Liver (tissue), 8 donors: ENCODE measurements at regions not wholly inside any gene's neighbourhood (a gene's known extent, or its start where the extent isn't known, plus 50 kb on each side); places are given as distances from the start of the nearest gene placed in this dataset.

ENCODE experiments used
- DNase-seq: peaks from one replicate; pipeline ENCODE4 v3.0.0-alpha.2; 2017; ENCODE audit warnings: low spot score
- H3K27ac ChIP-seq, 2 donors: one replicate each; pipeline ENCODE4 v1.7.0; 2013; ENCODE audit warnings: inconsistent platforms in 2 of 2, low read length in 2 of 2, control low read depth in 1 of 2, low read depth in 1 of 2, mild to moderate bottlenecking in 1 of 2
- H3K27me3 ChIP-seq, 4 donors: one replicate each; pipeline versions ENCODE4 v1.6.1 to v1.7.0; 2013; ENCODE audit warnings: low read length in 3 of 4, inconsistent platforms in 1 of 4, mild to moderate bottlenecking in 1 of 4, moderate library complexity in 1 of 4; ENCODE audit not compliant: control insufficient read depth in 4 of 4, insufficient read depth in 4 of 4
- H3K36me3 ChIP-seq, 4 donors: one replicate each; pipeline versions ENCODE4 v1.6.1 to v1.7.0; 2013; ENCODE audit warnings: low read length in 3 of 4, mild to moderate bottlenecking in 3 of 4, low read depth in 1 of 4, moderate library complexity in 1 of 4; ENCODE audit not compliant: control insufficient read depth in 4 of 4, insufficient read depth in 3 of 4
- H3K4me1 ChIP-seq, 4 donors: one replicate each; pipeline versions ENCODE4 v1.6.1 to v1.7.0; 2013; ENCODE audit warnings: low read length in 3 of 4, mild to moderate bottlenecking in 3 of 4, moderate library complexity in 1 of 4; ENCODE audit not compliant: control insufficient read depth in 4 of 4, insufficient read depth in 4 of 4
- H3K4me3 ChIP-seq, 3 donors: one replicate each; pipeline versions ENCODE4 v1.6.1 to v1.7.0; 2013; ENCODE audit warnings: low read length in 3 of 3, control low read depth in 1 of 3, low read depth in 1 of 3, mild to moderate bottlenecking in 1 of 3
- H3K9ac ChIP-seq, 2 donors: one replicate each; pipeline ENCODE4 v1.7.0; 2013; ENCODE audit warnings: low read length in 2 of 2, mild to moderate bottlenecking in 2 of 2, moderate library complexity in 2 of 2, control low read depth in 1 of 2, low read depth in 1 of 2
- H3K9me3 ChIP-seq, 4 donors: one replicate each; pipeline versions ENCODE4 v1.6.1 to v1.7.0; 2013; ENCODE audit warnings: low read length in 3 of 4; ENCODE audit not compliant: control insufficient read depth in 4 of 4
- EGR1 ChIP-seq, 2 donors: IDR thresholded peaks; 2 replicates each; pipeline ENCODE4 v1.6.1; 2016 to 2018; ENCODE audit warnings: antibody characterized with exemption in 2 of 2, low read depth in 2 of 2
- FOXA1 ChIP-seq: IDR thresholded peaks from 2 replicates; pipeline ENCODE4 v1.6.1; 2016; ENCODE audit warnings: antibody characterized with exemption
- FOXA2 ChIP-seq: IDR thresholded peaks from 2 replicates; pipeline ENCODE4 v1.6.1; 2016; ENCODE audit warnings: antibody characterized with exemption
- GABPA ChIP-seq, 2 donors: IDR thresholded peaks in 1 of 2; conservative IDR thresholded peaks in 1 of 2; 2 replicates each; pipeline ENCODE4 v1.6.1; 2016; ENCODE audit warnings: antibody characterized with exemption in 2 of 2, mild to moderate bottlenecking in 1 of 2, moderate library complexity in 1 of 2
- HNF4A ChIP-seq, 2 donors: conservative IDR thresholded peaks; 2 replicates each; pipeline ENCODE4 v1.6.1; 2016; ENCODE audit warnings: antibody characterized with exemption in 2 of 2, mild to moderate bottlenecking in 2 of 2
- HNF4G ChIP-seq: IDR thresholded peaks from 2 replicates; pipeline ENCODE4 v1.6.1; 2016; ENCODE audit warnings: antibody characterized with exemption
- JUND ChIP-seq, 2 donors: IDR thresholded peaks; 2 replicates each; pipeline ENCODE4 v1.6.1; 2016; ENCODE audit warnings: antibody characterized with exemption in 2 of 2
- NR2F2 ChIP-seq: IDR thresholded peaks from 2 replicates; pipeline ENCODE4 v1.6.1; 2016; ENCODE audit warnings: antibody characterized with exemption
- RAD21 ChIP-seq, 2 donors: IDR thresholded peaks; 2 replicates each; pipeline ENCODE4 v1.6.1; 2016; ENCODE audit warnings: antibody characterized with exemption in 2 of 2, mild to moderate bottlenecking in 2 of 2
- RXRA ChIP-seq, 2 donors: IDR thresholded peaks; 2 replicates each; pipeline ENCODE4 v1.6.1; 2017 to 2018; ENCODE audit warnings: antibody characterized with exemption in 2 of 2, mild to moderate bottlenecking in 1 of 2
- SP1 ChIP-seq: IDR thresholded peaks from 2 replicates; pipeline ENCODE4 v1.6.1; 2018; ENCODE audit warnings: antibody characterized with exemption, mild to moderate bottlenecking
- TAF1 ChIP-seq: conservative IDR thresholded peaks from 2 replicates; pipeline ENCODE4 v1.6.1; 2016; ENCODE audit warnings: antibody characterized with exemption, mild to moderate bottlenecking
- YY1 ChIP-seq: IDR thresholded peaks from 2 replicates; pipeline ENCODE4 v1.6.1; 2016; ENCODE audit warnings: antibody characterized with exemption, mild to moderate bottlenecking
- WGBS: extraction: QIAGEN DNeasy Blood & Tissue Kit; methylation state at CpG from one replicate; pipeline ENCODE4 v1.1.7; 2013; 5-methylcytosine and 5-hydroxymethylcytosine counted together
- TF ChIP-seq, protein P1 (sequence below): IDR thresholded peaks from 2 replicates; pipeline ENCODE4 v1.6.1; 2016; ENCODE audit warnings: antibody characterized with exemption
- TF ChIP-seq, protein P2 (sequence below): IDR thresholded peaks from 2 replicates; pipeline ENCODE4 v1.6.1; 2016; ENCODE audit warnings: antibody characterized with exemption
- TF ChIP-seq, protein P3 (sequence below): IDR thresholded peaks from 2 replicates; pipeline ENCODE4 v1.6.1; 2016; ENCODE audit warnings: antibody characterized with exemption
- TF ChIP-seq, protein P4 (sequence below): IDR thresholded peaks from 2 replicates; pipeline ENCODE4 v1.6.1; 2016; ENCODE audit warnings: antibody characterized with exemption, mild to moderate bottlenecking
- TF ChIP-seq, protein P5 (sequence below): fragments of 150-350 bp; IDR thresholded peaks from 2 replicates; pipeline ENCODE4 v1.5.1; 2017; ENCODE audit warnings: improper control_type of control experiment, low read depth, low read length; ENCODE audit not compliant: missing input control
- donor health status: healthy.
- donor health status: healthy.
- donor health status: healthy.
- donor health status: healthy.
- donor health status: healthy.

DNA sequence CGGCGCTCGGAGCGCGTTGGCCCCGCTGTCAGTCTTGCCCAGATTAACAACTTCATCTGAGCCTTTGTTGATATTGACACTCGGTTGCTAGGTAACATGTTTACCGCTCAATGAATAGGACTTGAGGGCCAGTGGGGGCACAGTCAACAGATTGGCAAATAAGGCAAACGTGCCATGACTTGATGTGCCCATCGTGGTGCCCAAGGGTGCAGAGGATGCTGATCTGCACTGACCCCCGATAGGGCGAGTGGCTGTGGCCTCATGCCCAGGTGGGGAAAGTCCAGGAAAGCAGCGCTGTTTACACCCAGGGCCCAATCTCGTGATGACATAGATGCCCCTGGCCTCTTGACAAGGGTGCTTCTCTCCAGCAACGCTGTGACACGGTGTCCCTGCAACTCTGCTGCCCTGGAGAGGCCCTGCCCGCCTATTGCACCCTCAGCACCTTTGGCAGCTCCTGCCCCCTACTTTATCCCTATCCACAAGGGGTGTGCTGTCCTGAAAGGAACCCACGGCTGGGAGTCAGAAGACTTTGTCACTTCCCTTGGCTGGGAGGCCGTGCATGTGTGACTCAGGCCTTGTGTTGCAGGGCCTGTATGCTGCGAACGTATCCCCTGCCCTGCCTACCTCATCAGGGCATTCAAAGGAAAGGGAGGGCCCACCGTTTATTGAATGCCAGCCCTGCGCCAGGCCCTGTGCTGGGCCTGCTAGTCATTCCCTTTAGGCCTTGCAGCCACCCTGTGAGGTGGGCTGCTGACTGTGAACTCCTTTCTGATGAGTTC, 158.0 kb downstream of the INHBB start:
- H3K9me3 ChIP-seq = no peaks in the 10 kb centered on the region
- H3K27ac ChIP-seq = peak overlapping the region; percentile 86 to 90
- H3K9ac ChIP-seq = peak overlapping the region in 1 of 2 donors; percentile 5
- H3K4me1 ChIP-seq = peaks cover 5 to 34% (median 12%) of the 10 kb centered on the region in 4 donors
- no peak for DNase-seq
- H3K27me3 ChIP-seq = no peaks in the 10 kb centered on the region
- H3K4me3 ChIP-seq = no peak overlapping the region
- TF ChIP-seq, protein P1, sequence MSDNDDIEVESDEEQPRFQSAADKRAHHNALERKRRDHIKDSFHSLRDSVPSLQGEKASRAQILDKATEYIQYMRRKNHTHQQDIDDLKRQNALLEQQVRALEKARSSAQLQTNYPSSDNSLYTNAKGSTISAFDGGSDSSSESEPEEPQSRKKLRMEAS = peak; percentile 98
- TF ChIP-seq, protein P2, sequence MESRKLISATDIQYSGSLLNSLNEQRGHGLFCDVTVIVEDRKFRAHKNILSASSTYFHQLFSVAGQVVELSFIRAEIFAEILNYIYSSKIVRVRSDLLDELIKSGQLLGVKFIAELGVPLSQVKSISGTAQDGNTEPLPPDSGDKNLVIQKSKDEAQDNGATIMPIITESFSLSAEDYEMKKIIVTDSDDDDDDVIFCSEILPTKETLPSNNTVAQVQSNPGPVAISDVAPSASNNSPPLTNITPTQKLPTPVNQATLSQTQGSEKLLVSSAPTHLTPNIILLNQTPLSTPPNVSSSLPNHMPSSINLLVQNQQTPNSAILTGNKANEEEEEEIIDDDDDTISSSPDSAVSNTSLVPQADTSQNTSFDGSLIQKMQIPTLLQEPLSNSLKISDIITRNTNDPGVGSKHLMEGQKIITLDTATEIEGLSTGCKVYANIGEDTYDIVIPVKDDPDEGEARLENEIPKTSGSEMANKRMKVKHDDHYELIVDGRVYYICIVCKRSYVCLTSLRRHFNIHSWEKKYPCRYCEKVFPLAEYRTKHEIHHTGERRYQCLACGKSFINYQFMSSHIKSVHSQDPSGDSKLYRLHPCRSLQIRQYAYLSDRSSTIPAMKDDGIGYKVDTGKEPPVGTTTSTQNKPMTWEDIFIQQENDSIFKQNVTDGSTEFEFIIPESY = peak; percentile 92
- TF ChIP-seq RAD21 (IDR thresholded peaks at IDR 0.05) (peak; percentile 83 to 91), SP1 (peak; percentile 99), TAF1 (no peak), YY1 (peak; percentile 83), HNF4G (peak; percentile 92), FOXA2 (peak; percentile 90), GABPA (IDR thresholded peaks at IDR 0.05 in 1 of 2, conservative IDR thresholded peaks at IDR 0.05 in 1 of 2) (peak in 1 of 2 donors; percentile 67), NR2F2 (peak; percentile 89), FOXA1 (peak; percentile 98), RXRA (IDR thresholded peaks at IDR 0.05) (peak; percentile 100), JUND (IDR thresholded peaks at IDR 0.05) (peak; percentile 58 to 96), EGR1 (IDR thresholded peaks at IDR 0.05; ENCODE audit: low read depth in 2 of 2) (peak in 1 of 2 donors; percentile 76), HNF4A (conservative IDR thresholded peaks at IDR 0.05) (peak; percentile 98)
- TF ChIP-seq, protein P3, sequence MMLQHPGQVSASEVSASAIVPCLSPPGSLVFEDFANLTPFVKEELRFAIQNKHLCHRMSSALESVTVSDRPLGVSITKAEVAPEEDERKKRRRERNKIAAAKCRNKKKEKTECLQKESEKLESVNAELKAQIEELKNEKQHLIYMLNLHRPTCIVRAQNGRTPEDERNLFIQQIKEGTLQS = peak; percentile 95
- TF ChIP-seq, protein P4, sequence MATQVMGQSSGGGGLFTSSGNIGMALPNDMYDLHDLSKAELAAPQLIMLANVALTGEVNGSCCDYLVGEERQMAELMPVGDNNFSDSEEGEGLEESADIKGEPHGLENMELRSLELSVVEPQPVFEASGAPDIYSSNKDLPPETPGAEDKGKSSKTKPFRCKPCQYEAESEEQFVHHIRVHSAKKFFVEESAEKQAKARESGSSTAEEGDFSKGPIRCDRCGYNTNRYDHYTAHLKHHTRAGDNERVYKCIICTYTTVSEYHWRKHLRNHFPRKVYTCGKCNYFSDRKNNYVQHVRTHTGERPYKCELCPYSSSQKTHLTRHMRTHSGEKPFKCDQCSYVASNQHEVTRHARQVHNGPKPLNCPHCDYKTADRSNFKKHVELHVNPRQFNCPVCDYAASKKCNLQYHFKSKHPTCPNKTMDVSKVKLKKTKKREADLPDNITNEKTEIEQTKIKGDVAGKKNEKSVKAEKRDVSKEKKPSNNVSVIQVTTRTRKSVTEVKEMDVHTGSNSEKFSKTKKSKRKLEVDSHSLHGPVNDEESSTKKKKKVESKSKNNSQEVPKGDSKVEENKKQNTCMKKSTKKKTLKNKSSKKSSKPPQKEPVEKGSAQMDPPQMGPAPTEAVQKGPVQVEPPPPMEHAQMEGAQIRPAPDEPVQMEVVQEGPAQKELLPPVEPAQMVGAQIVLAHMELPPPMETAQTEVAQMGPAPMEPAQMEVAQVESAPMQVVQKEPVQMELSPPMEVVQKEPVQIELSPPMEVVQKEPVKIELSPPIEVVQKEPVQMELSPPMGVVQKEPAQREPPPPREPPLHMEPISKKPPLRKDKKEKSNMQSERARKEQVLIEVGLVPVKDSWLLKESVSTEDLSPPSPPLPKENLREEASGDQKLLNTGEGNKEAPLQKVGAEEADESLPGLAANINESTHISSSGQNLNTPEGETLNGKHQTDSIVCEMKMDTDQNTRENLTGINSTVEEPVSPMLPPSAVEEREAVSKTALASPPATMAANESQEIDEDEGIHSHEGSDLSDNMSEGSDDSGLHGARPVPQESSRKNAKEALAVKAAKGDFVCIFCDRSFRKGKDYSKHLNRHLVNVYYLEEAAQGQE = peak; percentile 85
- TF ChIP-seq, protein P5, sequence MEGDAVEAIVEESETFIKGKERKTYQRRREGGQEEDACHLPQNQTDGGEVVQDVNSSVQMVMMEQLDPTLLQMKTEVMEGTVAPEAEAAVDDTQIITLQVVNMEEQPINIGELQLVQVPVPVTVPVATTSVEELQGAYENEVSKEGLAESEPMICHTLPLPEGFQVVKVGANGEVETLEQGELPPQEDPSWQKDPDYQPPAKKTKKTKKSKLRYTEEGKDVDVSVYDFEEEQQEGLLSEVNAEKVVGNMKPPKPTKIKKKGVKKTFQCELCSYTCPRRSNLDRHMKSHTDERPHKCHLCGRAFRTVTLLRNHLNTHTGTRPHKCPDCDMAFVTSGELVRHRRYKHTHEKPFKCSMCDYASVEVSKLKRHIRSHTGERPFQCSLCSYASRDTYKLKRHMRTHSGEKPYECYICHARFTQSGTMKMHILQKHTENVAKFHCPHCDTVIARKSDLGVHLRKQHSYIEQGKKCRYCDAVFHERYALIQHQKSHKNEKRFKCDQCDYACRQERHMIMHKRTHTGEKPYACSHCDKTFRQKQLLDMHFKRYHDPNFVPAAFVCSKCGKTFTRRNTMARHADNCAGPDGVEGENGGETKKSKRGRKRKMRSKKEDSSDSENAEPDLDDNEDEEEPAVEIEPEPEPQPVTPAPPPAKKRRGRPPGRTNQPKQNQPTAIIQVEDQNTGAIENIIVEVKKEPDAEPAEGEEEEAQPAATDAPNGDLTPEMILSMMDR = peak; percentile 58
- H3K36me3 ChIP-seq = no peaks in the 10 kb centered on the region
- WGBS = 28% methylated on average over 23 of the region's 23 CpGs
